EH (cell line): ENCODE measurements at regions not wholly inside any gene's neighbourhood (a gene's known extent, or its start where the extent isn't known, plus 50 kb on each side); places are given as distances from the start of the nearest gene placed in this dataset.
"Not testable (repeated sequence)": the region's sequence is repeated elsewhere in the genome, so short reads cannot be mapped to it uniquely, and the experiment has no call there.

Source experiments
- DNase-seq: peaks from one replicate; pipeline ENCODE4 v3.0.0-alpha.2; 2015; ENCODE audit warnings: low read depth

GRCh38 chr16:87132361-87133014, 184.7 kb downstream of the C16orf95 start:
- peak; percentile 91 for DNase-seq

DNA sequence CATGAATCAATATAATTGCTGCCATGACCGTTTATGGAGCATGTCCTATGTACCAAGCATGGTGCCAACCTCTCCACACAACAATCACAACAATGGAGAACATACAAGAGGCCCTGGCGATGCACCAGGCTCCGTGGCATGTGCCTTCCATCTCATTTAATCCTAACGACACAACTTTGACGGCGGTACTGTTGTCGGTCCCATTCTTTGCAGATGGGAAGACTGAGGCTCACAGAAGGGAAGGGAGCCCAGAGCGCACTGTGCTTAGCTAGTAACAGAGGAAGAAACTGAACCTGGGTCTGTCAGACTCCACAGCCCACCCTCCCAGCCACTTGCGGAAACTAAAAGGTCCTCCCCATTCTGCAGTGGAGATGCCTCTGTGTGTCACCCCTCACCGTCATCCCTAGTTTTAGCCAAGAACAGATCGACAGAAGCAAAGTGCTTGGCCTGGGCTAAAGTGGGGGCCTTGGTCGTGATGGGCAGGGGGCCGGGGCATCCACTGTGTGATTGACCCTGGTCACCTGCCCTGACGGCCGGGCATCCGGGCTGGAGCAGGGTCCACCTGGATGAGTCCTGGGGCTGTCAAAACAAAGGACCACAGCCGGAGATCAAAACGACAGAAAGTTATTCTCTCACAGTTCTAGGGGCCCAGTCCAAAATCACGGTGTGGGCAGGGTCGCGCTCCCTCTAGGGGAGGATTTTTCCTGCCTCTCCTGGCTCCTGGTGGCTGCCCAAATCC, 183.9 kb downstream of the C16orf95 start:
- DNase-seq, result no peak

DNA sequence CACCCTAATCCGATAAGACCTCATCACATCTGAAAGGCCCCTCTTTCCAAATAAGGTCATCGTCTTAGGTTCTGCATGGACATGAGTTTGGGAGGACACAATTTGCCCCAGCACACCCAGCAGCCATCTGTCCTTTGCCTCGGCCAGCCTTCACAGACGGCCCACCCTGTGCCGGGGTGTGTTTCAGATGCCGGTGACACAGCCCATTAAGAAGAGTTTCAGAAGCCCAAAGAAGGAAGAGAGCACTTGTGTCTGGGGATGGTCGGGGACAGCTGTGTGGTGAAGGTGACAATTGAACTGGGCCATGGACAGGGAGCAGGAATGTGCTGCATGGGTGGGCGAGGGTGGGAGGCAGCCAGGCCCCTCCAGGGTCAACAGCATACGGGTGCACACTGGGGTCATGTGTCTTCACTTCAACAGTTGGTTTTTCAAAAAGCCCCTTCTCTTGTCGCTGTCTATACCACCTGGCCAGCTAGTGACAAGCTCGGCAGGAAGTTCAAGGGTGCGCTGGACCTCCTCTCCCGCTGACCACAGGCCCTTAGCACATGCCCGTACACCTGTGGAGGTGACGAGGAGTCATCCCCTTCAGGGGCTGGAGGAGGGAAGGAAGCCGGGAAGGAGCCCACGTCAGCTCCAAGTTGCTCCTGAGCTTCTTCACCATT, 183.1 kb downstream of the C16orf95 start:
- no peak for DNase-seq

DNA sequence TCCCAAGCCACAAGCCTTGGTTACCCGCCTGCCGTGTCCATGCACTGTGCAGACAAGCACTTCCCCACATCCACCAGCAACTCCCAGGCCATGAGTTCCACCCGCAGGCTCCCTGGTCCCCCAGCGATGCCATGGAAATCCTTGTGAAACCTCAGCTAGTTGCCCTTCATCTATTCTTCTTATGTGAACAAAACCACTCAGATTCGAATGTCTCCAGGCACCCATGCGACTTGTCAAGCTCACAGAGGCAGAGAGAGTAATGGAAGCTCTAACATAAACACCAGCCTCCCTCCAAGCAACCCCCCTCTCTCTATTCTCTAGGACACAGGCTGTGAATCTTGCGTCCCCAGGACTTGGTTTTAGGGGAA, 182.6 kb downstream of the C16orf95 start:
- no peak for DNase-seq

GRCh38 chr16:87135246-87136030, 181.8 kb downstream of the C16orf95 start:
- DNase-seq, result no peak

GRCh38 chr16:87138316-87138715, 178.9 kb downstream of the C16orf95 start:
- DNase-seq, result no peak

GRCh38 chr16:87138738-87139267, 178.4 kb downstream of the C16orf95 start:
- DNase-seq, result no peak

GRCh38 chr16:87140211-87141200, 176.7 kb downstream of the C16orf95 start:
- no peak for DNase-seq

- no peak for DNase-seq
Measured at GRCh38 chr16:87141402-87141801, 175.8 kb downstream of the C16orf95 start.

DNA sequence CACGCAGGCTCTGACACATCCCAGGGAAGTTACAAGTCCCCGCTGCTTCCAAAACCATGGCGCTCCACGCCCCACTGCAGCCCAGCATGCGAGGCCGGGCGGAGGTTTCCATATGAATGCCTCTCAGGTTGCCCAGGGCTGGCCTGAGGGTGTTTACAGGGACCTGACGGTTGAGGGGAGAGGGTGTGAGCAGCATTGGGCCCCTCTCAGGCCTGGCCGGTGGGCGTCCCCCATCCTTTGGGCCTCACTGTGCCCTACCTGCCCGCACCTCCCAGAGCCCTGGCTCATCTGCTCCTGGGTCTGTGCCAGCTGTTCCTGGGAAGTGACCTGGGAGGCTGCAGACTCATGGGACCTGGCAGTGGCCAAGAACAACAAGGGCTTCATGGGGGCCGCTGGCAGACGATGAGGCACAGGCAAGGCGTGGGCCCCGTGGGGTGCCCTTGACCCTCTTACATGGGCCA, 173.5 kb downstream of the C16orf95 start:
- no peak for DNase-seq

GRCh38 chr16:87144232-87144631, 173.0 kb downstream of the C16orf95 start:
- no peak for DNase-seq

GRCh38 chr16:87145181-87146176, 171.7 kb downstream of the C16orf95 start:
- DNase-seq, result peak; percentile 87

GRCh38 chr16:87146676-87147075, 170.5 kb downstream of the C16orf95 start:
- no peak for DNase-seq

DNA sequence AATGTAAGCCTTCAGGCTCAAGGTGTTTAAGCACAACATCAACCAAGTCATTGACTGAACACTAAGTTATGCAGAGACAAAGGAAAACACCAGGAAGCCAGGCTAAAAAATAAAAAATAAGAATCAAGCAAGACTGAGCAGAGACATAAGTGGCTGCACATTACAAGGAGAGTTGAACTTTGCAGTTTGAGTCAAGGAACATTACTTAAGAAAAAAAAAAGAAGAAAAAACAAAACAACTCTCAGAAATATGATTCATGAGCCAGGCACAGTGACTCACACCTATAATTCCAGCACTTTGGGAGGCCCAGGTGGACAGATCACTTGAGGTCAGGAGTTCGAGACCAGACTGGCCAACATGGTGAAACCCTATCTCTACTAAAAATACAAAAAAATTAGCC, 168.1 kb downstream of the C16orf95 start:
- DNase-seq, result peak; percentile 46

DNA sequence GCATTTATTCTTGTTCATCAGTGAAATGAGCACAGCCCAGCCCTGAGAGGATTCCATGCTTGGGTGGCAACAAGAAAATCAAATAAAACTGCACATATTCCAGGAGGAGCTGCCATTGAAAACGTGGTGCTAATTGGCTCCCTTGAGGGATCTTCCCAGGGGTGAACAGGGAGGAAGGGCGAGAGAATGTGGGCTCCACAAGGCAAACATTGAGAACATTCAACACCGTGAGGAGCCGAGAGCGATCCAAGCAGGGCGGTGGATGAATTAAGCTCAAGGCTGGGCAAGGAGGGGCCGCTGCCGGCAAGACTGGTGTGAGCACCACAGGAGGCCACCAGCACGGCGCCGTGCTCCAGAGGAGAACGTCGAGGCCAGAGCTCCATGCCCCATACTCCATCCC, 166.9 kb downstream of the C16orf95 start:
- no peak for DNase-seq

- DNase-seq, result peak; percentile 17
Measured at GRCh38 chr16:87150681-87151280, 166.4 kb downstream of the C16orf95 start.

- DNase-seq, result no peak
Measured at GRCh38 chr16:87152221-87152755, 164.9 kb downstream of the C16orf95 start.

GRCh38 chr16:87153326-87153725, 163.9 kb downstream of the C16orf95 start:
- no peak for DNase-seq

GRCh38 chr16:87155315-87155714, 161.9 kb downstream of the C16orf95 start:
- DNase-seq, result not testable (repeated sequence)
